ENCODE measurements at regions not wholly inside any gene's neighbourhood (a gene's known extent, or its start where the extent isn't known, plus 50 kb on each side); places are given as distances from the start of the nearest gene placed in this dataset.
A peak's percentile ranks its signal among the peaks of the same experiment; 100 is the strongest.

GRCh38 chr9:18233311-18233710, 240.6 kb upstream of the ADAMTSL1 start:
- DNase-seq (ENCODE audit: low spot score): no peak

- DNase-seq (ENCODE audit: low spot score): no peak
Observed at GRCh38 chr9:18233776-18234445, 240.0 kb upstream of the ADAMTSL1 start.

- DNase-seq (ENCODE audit: low spot score): no peak
Observed at GRCh38 chr9:18235181-18235908, 238.6 kb upstream of the ADAMTSL1 start.

GRCh38 chr9:18236336-18236735, 237.6 kb upstream of the ADAMTSL1 start:
- no peak for DNase-seq (ENCODE audit: low spot score)

GRCh38 chr9:18237776-18238175, 236.2 kb upstream of the ADAMTSL1 start:
- no peak for DNase-seq (ENCODE audit: low spot score)

- DNase-seq (ENCODE audit: low spot score): peak; percentile 55
Observed at GRCh38 chr9:18238254-18238653, 235.7 kb upstream of the ADAMTSL1 start.

- no peak for DNase-seq (ENCODE audit: low spot score)
Observed at GRCh38 chr9:18238752-18239447, 235.1 kb upstream of the ADAMTSL1 start.

- DNase-seq (ENCODE audit: low spot score): no peak
Observed at GRCh38 chr9:18240213-18240612, 233.7 kb upstream of the ADAMTSL1 start.

- DNase-seq (ENCODE audit: low spot score): no peak
Observed at GRCh38 chr9:18245911-18246310, 228.0 kb upstream of the ADAMTSL1 start.

- no peak for DNase-seq (ENCODE audit: low spot score)
Observed at GRCh38 chr9:18250053-18250452, 223.9 kb upstream of the ADAMTSL1 start.

- no peak for DNase-seq (ENCODE audit: low spot score)
Observed at GRCh38 chr9:18253950-18254349, 220.0 kb upstream of the ADAMTSL1 start.

GRCh38 chr9:18255158-18255629, 218.8 kb upstream of the ADAMTSL1 start:
- peak; percentile 76 for DNase-seq (ENCODE audit: low spot score)

GRCh38 chr9:18255747-18256146, 218.2 kb upstream of the ADAMTSL1 start:
- DNase-seq (ENCODE audit: low spot score): no peak

GRCh38 chr9:18256568-18256967, 217.4 kb upstream of the ADAMTSL1 start:
- DNase-seq (ENCODE audit: low spot score): peak; percentile 65

- no peak for DNase-seq (ENCODE audit: low spot score)
Observed at GRCh38 chr9:18260521-18260920, 213.4 kb upstream of the ADAMTSL1 start.

- no peak for DNase-seq (ENCODE audit: low spot score)
Observed at GRCh38 chr9:18261181-18261580, 212.8 kb upstream of the ADAMTSL1 start.

- no peak for DNase-seq (ENCODE audit: low spot score)
Observed at GRCh38 chr9:18263377-18263776, 210.6 kb upstream of the ADAMTSL1 start.

- DNase-seq (ENCODE audit: low spot score): peak; percentile 59
Observed at GRCh38 chr9:18268381-18268780, 205.6 kb upstream of the ADAMTSL1 start.

- no peak for DNase-seq (ENCODE audit: low spot score)
Observed at GRCh38 chr9:18269561-18269960, 204.4 kb upstream of the ADAMTSL1 start.

GRCh38 chr9:18274693-18275092, 199.3 kb upstream of the ADAMTSL1 start:
- no peak for DNase-seq (ENCODE audit: low spot score)

GRCh38 chr9:18275313-18275990, 198.5 kb upstream of the ADAMTSL1 start:
- no peak for DNase-seq (ENCODE audit: low spot score)

GRCh38 chr9:18281291-18281690, 192.7 kb upstream of the ADAMTSL1 start:
- DNase-seq (ENCODE audit: low spot score): no peak

Measured in AG20443 (cell line).